GM12878 (cell line): ENCODE measurements at regions not wholly inside any gene's neighbourhood (a gene's known extent, or its start where the extent isn't known, plus 50 kb on each side); places are given as distances from the start of the nearest gene placed in this dataset.

Experiments used
- ATAC-seq: fragments of 200-7000 bp; cut with Tn5 transposase; 3 replicates; pipeline ENCODE4 v1.9.1; 2020; ENCODE audit warnings: mild to moderate bottlenecking, moderate library complexity
- BruUV-seq: library from RNA; stranded (reverse); fragments of 400-500 nt; replicated peaks from 2 replicates; lab custom pipeline; 2021; lab: Mats Ljungman, UMichigan
- CTCF ChIA-PET: fragments of 300-600 bp; sonication (Branson Sonifier 250); formaldehyde crosslinking; extraction: SDS; loops from one replicate; lab custom pipeline; 2021; ENCODE audit warnings: inconsistent platforms; lab: Yijun Ruan, JAX
- POLR2A ChIA-PET: fragments of 350-600 bp; formaldehyde crosslinking; extraction: SDS; loops from one replicate; lab custom pipeline; 2021; ENCODE audit warnings: inconsistent platforms; lab: Charles Lee
- RAD21 ChIA-PET: fragments of 300-600 bp; sonication (Branson Sonifier 250); formaldehyde crosslinking; loops from one replicate; lab custom pipeline; 2023; ENCODE audit warnings: antibody characterized with exemption; ENCODE audit not compliant: unreplicated experiment; lab: Charles Lee
- SMC1A ChIA-PET: fragments of 300-600 bp; sonication (Branson Sonifier 250); formaldehyde crosslinking; loops from one replicate; lab custom pipeline; 2023; ENCODE audit not compliant: unreplicated experiment, uncharacterized antibody; lab: Charles Lee
- DNase-seq: peaks from one replicate; pipeline ENCODE4 v3.0.0-alpha.2; 2011; ENCODE audit warnings: low read depth, low spot score
- FAIRE-seq: peaks from 3 replicates; lab custom pipeline; 2011; peaks lifted over from hg19 to GRCh38; lab: Jason Lieb, UNC
- H2AFZ ChIP-seq: 2 replicates; pipeline ENCODE4 v1.6.0; 2011; ENCODE audit warnings: low read depth, low read length, control low read depth; ENCODE audit not compliant: control insufficient read depth
- H3K27ac ChIP-seq: 2 replicates; pipeline ENCODE4 v1.5.1; 2011; ENCODE audit warnings: control low read depth; ENCODE audit not compliant: control insufficient read depth, insufficient read depth
- H3K27me3 ChIP-seq, 2 experiments: replicated peaks in 1 of 2; 2 replicates each; pipeline versions ENCODE4 v1.6.0 to v1.6.1; 2011; ENCODE audit warnings: low read length in 1 of 2; ENCODE audit not compliant: control insufficient read depth in 2 of 2, insufficient read depth in 2 of 2
- H3K36me3 ChIP-seq, 2 experiments: 2 replicates each; pipeline ENCODE4 v1.5.1; 2011; ENCODE audit warnings: low read length in 1 of 2; ENCODE audit not compliant: control insufficient read depth in 2 of 2, insufficient read depth in 2 of 2
- H3K4me1 ChIP-seq: 2 replicates; pipeline ENCODE4 v1.6.1; 2011; ENCODE audit warnings: mild to moderate bottlenecking, low read length, moderate library complexity, mixed read lengths; ENCODE audit not compliant: control insufficient read depth, insufficient read depth
- H3K4me2 ChIP-seq: 2 replicates; pipeline ENCODE4 v1.6.0; 2011; ENCODE audit warnings: control low read depth; ENCODE audit not compliant: control insufficient read depth, insufficient read depth
- H3K4me3 ChIP-seq: fragments of 200-600 bp; sonication (generic); 2 replicates; pipeline ENCODE4 v1.5.1; 2016
- H3K79me2 ChIP-seq: 2 replicates; pipeline ENCODE4 v1.6.0; 2011; ENCODE audit warnings: low read length; ENCODE audit not compliant: control insufficient read depth, insufficient read depth
- H3K9ac ChIP-seq: 2 replicates; pipeline ENCODE4 v1.8.0; 2011; ENCODE audit warnings: low read length, control low read depth, mixed read lengths; ENCODE audit not compliant: control insufficient read depth, insufficient read depth
- H3K9me3 ChIP-seq: replicated peaks from 3 replicates; pipeline ENCODE4 v1.5.1; 2011; ENCODE audit warnings: mild to moderate bottlenecking, low read length; ENCODE audit not compliant: control insufficient read depth, insufficient read depth
- H4K20me1 ChIP-seq: 2 replicates; pipeline ENCODE4 v1.6.0; 2011; ENCODE audit not compliant: control insufficient read depth, insufficient read depth
- BCL3 ChIP-seq: IDR thresholded peaks from 2 replicates; pipeline ENCODE4 v1.6.1; 2011; ENCODE audit warnings: borderline replicate concordance, low read depth, mild to moderate bottlenecking, moderate library complexity, low read length; ENCODE audit not compliant: insufficient read depth, poor library complexity, severe bottlenecking
- CBFB ChIP-seq: IDR thresholded peaks from 2 replicates; pipeline ENCODE4 v1.6.1; 2016; ENCODE audit warnings: antibody characterized with exemption, low read depth
- CBX5 ChIP-seq: sonication (generic); IDR thresholded peaks from 2 replicates; pipeline ENCODE4 v1.6.1; 2016; ENCODE audit warnings: low read depth, moderate library complexity, mild to moderate bottlenecking, inconsistent platforms
- CHD4 ChIP-seq: fragments of 200-600 bp; sonication (generic); IDR thresholded peaks from 2 replicates; pipeline ENCODE4 v1.6.1; 2016; ENCODE audit warnings: mild to moderate bottlenecking
- KLF5 ChIP-seq: fragments of 450-650 bp; IDR thresholded peaks from 2 replicates; pipeline ENCODE4 v1.6.1; 2014; ENCODE audit warnings: mild to moderate bottlenecking; ENCODE audit not compliant: partially characterized antibody
- MEF2A ChIP-seq: IDR thresholded peaks from 2 replicates; pipeline ENCODE4 v1.6.1; 2011; ENCODE audit warnings: low read depth, mild to moderate bottlenecking, low read length, moderate library complexity; ENCODE audit not compliant: insufficient read depth
- NFIC ChIP-seq: IDR thresholded peaks from 2 replicates; pipeline ENCODE4 v1.6.1; 2012; ENCODE audit warnings: low read depth, mild to moderate bottlenecking, inconsistent platforms, low read length, moderate library complexity
- NFYB ChIP-seq: IDR thresholded peaks from 2 replicates; pipeline ENCODE4 v1.6.1; 2011; ENCODE audit warnings: low read depth, mild to moderate bottlenecking, low read length, improper control_type of control experiment, moderate library complexity; ENCODE audit not compliant: insufficient read depth
- RUNX3 ChIP-seq: IDR thresholded peaks from 2 replicates; pipeline ENCODE4 v1.6.1; 2012; ENCODE audit warnings: low read length, inconsistent platforms
- SMC3 ChIP-seq: IDR thresholded peaks from 2 replicates; pipeline ENCODE4 v1.6.1; 2011; ENCODE audit warnings: low read length, improper control_type of control experiment, borderline replicate concordance
- SREBF1 ChIP-seq: IDR thresholded peaks from 2 replicates; pipeline ENCODE4 v1.6.1; 2012; ENCODE audit warnings: mild to moderate bottlenecking, low read length
- USF2 ChIP-seq: IDR thresholded peaks from 2 replicates; pipeline ENCODE4 v1.6.1; 2011; ENCODE audit warnings: low read depth, low read length, improper control_type of control experiment, borderline replicate concordance
- ZBTB4 ChIP-seq: fragments of 450-650 bp; formaldehyde crosslinking; IDR thresholded peaks from 2 replicates; pipeline ENCODE4 v1.4.0; 2022; ENCODE audit warnings: mild to moderate bottlenecking, moderate library complexity
- ZNF274 ChIP-seq: IDR thresholded peaks from one replicate; pipeline ENCODE4 v1.8.0; 2011; ENCODE audit not compliant: insufficient read length, insufficient read depth
- WGBS: methylation state at CpG from one replicate; pipeline ENCODE4 v1.1.6; 2016; ENCODE audit warnings: low lambda C conversion rate; ENCODE audit not compliant: insufficient replicate concordance, insufficient coverage; ENCODE audit errors: missing lambda C conversion rate; 5-methylcytosine and 5-hydroxymethylcytosine counted together
- in situ Hi-C: fragments of 300-500 bp; cut with MboI; formaldehyde crosslinking; loops from 9 replicates; pipeline ENCODE4 v1.14.3; 2018; ENCODE audit warnings: mixed read lengths
- intact Hi-C: fragments of 100-400 bp; cut with micrococcal nuclease; formaldehyde crosslinking; loops from one replicate; pipeline ENCODE4 v1.14.2; 2022; ENCODE audit not compliant: unreplicated experiment

GRCh38 chr3:177603148-177603603, 405.9 kb upstream of the TBL1XR1 start:
- TF ChIP-seq MEF2A (0 out of 2 replicates have a peak, but pooled peaks have one; percentile 21), CBFB (no peak), BCL3 (peak; percentile 24), SMC3 (no peak), NFIC (0 out of 2 replicates have a peak, but pooled peaks have one; percentile 19), RUNX3 (peak; percentile 54; the same call in 1 of the 2 replicates)
- CTCF ChIA-PET: interaction anchor here (0.6 kb wide), 1 partner anchor 1089 kb away, joined by 3 read pairs; no protein-coding TSS in a partner anchor
- FAIRE-seq: no peak

GRCh38 chr3:177604181-177604580, 406.9 kb upstream of the TBL1XR1 start:
- ChIA-PET POLR2A (interaction anchor here (0.7 kb wide), 1 partner anchor 109 kb away, joined by 5 read pairs; no protein-coding TSS in a partner anchor), RAD21 (no interaction called here), SMC1A (no interaction called here), CTCF (no interaction called here)
- H3K4me2 ChIP-seq: no peak overlapping the region
- H2AFZ ChIP-seq: no peak overlapping the region
- ATAC-seq: no peak
- H3K36me3 ChIP-seq: no peaks in the 10 kb centered on the region
- no peaks in the 10 kb centered on the region for H3K79me2 ChIP-seq
- no peak for DNase-seq
- no peaks in the 10 kb centered on the region for H4K20me1 ChIP-seq
- H3K27ac ChIP-seq: no peak overlapping the region
- H3K9me3 ChIP-seq: no peaks in the 10 kb centered on the region; the same call in 2 of the 3 replicates
- no peak for FAIRE-seq
- in situ Hi-C loops (no loop called here), intact Hi-C loops (no loop called here)
- H3K4me3 ChIP-seq: no peak overlapping the region
- H3K4me1 ChIP-seq: peaks cover 11% of the 10 kb centered on the region
- no peaks in the 10 kb centered on the region for H3K27me3 ChIP-seq
- no peak overlapping the region for H3K9ac ChIP-seq
- BruUV-seq: no TSS peak
- 71% methylated on average over 7 of the region's 7 CpGs for WGBS
- TF ChIP-seq ZBTB4 (CRISPR knock-in tag) (no peak), KLF5 (no peak), NFYB (no peak), CBX5 (no peak), USF2 (no peak), ZNF274 (no peak), CHD4 (no peak), SREBF1 (no peak)

More at GRCh38 chr3:177603148-177603603, 405.9 kb upstream of the TBL1XR1 start:
- Histone ChIP-seq H4K20me1 (no peaks in the 10 kb centered on the region), H3K9me3 (no peaks in the 10 kb centered on the region; the same call in 2 of the 3 replicates), H3K9ac (no peak overlapping the region), H3K27ac (no peak overlapping the region), H3K36me3 (no peaks in the 10 kb centered on the region), H3K79me2 (no peaks in the 10 kb centered on the region), H3K4me2 (no peak overlapping the region), H3K4me3 (no peak overlapping the region), H3K4me1 (peaks cover 13% of the 10 kb centered on the region), H3K27me3 (no peaks in the 10 kb centered on the region), H2AFZ (no peak overlapping the region)
- ChIA-PET RAD21 (no interaction called here), SMC1A (no interaction called here), POLR2A (no interaction called here)
- WGBS: 74% methylated on average over 2 of the region's 2 CpGs
- intact Hi-C loops: no loop called here
- no peak for DNase-seq
- in situ Hi-C loops: no loop called here
- ATAC-seq: peak; percentile 20; the same call in 2 of the 3 replicates
- no TSS peak for BruUV-seq
